ENCODE measurements at regions not wholly inside any gene's neighbourhood (a gene's known extent, or its start where the extent isn't known, plus 50 kb on each side); places are given as distances from the start of the nearest gene placed in this dataset.

- Histone ChIP-seq H3K79me1 (ENCODE audit: low read length) (no peaks in the 10 kb centered on the region), H4K8ac (ENCODE audit: low read depth, low read length) (no peak overlapping the region), H3K4ac (ENCODE audit: low read depth, low read length) (no peak overlapping the region), H3K18ac (ENCODE audit: low read length) (no peak overlapping the region), H2BK120ac (ENCODE audit: insufficient read depth, low read length, poor library complexity) (no peak overlapping the region), H3K9ac (ENCODE audit: low read length) (no peak overlapping the region), H2BK5ac (ENCODE audit: low read depth, low read length, poor library complexity) (no peak overlapping the region), H3K14ac (ENCODE audit: low read length) (no peak overlapping the region), H3K27ac (ENCODE audit: low read depth, low read length) (no peak overlapping the region), H2BK12ac (ENCODE audit: low read length) (no peak overlapping the region), H3K4me3 (ENCODE audit: low read depth, low read length) (no peak overlapping the region), H3K79me2 (ENCODE audit: control insufficient read depth, insufficient read depth, low read length, poor library complexity) (no peaks in the 10 kb centered on the region), H3K36me3 (ENCODE audit: control insufficient read depth in 1 of 2, insufficient read depth in 2 of 2, low read length in 2 of 2) (no peaks in the 10 kb centered on the region), H4K12ac (ENCODE audit: low read depth, low read length) (no peak overlapping the region), H3K27me3 (ENCODE audit: insufficient read depth, low read length) (no peaks in the 10 kb centered on the region), H4K91ac (ENCODE audit: low read depth, low read length) (no peak overlapping the region), H2AK5ac (ENCODE audit: low read length) (no peak overlapping the region), H3K9me3 (ENCODE audit: insufficient read depth, low read depth, low read length) (no peaks in the 10 kb centered on the region), H3K4me1 (ENCODE audit: control insufficient read depth in 1 of 2, insufficient read depth in 2 of 2, low read length in 2 of 2) (peaks cover 6% of the 10 kb centered on the region in 2 experiments), H3K23ac (ENCODE audit: low read length) (no peak overlapping the region), H2AFZ (ENCODE audit: insufficient read depth, low read length, poor library complexity) (no peak overlapping the region), H3K4me2 (ENCODE audit: low read length) (no peak overlapping the region)
- WGBS (ENCODE audit: extremely low coverage, insufficient coverage, insufficient read length): no CpG with 5 or more reads among the region's 1 CpG
- no peak for DNase-seq
Measured at GRCh38 chr15:95288626-95289025, 1041.9 kb upstream of the NR2F2 start.

DNA sequence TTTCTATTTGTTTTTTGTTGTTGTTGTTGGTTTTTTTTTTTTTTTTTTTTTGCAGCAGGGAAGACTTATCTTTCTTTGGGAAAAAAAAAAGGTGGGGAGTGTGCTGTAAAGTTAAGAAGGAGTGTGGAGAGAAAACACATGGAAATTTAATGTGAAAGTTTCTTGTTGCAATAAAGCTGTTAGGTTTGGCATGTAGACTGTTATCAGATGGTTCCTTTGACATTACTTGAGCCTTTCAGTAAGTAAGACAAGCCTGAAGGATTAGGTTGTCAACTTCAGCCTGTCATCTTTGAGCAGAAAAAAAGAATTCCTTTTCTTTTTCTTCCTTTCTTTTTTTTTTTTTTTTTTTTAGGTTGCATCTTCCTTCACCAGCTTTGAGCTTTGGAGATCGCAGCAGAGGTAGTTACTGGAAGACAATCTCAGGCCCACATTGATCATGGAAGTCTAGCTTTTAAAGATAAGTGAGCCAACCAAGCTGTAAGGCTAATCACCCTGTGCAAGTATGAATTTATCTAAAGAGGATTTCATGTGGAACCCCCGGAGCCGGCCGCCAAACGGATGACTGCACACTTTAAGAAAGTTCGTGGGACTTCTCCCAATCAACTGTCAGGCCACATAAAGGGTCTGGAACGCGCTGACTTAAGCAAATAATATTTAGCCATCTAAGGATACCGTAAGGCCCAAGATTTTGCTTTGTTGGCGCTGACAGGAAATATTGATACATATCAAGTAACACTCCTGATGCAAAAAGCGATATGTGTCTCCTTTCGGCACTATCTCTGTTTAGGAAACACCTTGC lies 1040.1 kb upstream of the NR2F2 start:
- Histone ChIP-seq H4K8ac (ENCODE audit: low read depth, low read length) (no peak overlapping the region), H3K36me3 (ENCODE audit: control insufficient read depth in 1 of 2, insufficient read depth in 2 of 2, low read length in 2 of 2) (no peaks in the 10 kb centered on the region), H2BK120ac (ENCODE audit: insufficient read depth, low read length, poor library complexity) (no peak overlapping the region), H3K79me2 (ENCODE audit: control insufficient read depth, insufficient read depth, low read length, poor library complexity) (no peaks in the 10 kb centered on the region), H3K27me3 (ENCODE audit: insufficient read depth, low read length) (no peaks in the 10 kb centered on the region), H2BK5ac (ENCODE audit: low read depth, low read length, poor library complexity) (no peak overlapping the region), H4K12ac (ENCODE audit: low read depth, low read length) (no peak overlapping the region), H3K14ac (ENCODE audit: low read length) (no peak overlapping the region), H2AFZ (ENCODE audit: insufficient read depth, low read length, poor library complexity) (no peak overlapping the region), H3K27ac (ENCODE audit: low read depth, low read length) (no peak overlapping the region), H4K91ac (ENCODE audit: low read depth, low read length) (no peak overlapping the region), H3K4me2 (ENCODE audit: low read length) (no peak overlapping the region), H3K4ac (ENCODE audit: low read depth, low read length) (no peak overlapping the region), H2AK5ac (ENCODE audit: low read length) (no peak overlapping the region), H3K18ac (ENCODE audit: low read length) (no peak overlapping the region), H2BK12ac (ENCODE audit: low read length) (no peak overlapping the region), H3K4me3 (ENCODE audit: low read depth, low read length) (no peak overlapping the region), H3K9me3 (ENCODE audit: insufficient read depth, low read depth, low read length) (no peaks in the 10 kb centered on the region), H3K4me1 (ENCODE audit: control insufficient read depth in 1 of 2, insufficient read depth in 2 of 2, low read length in 2 of 2) (peaks cover 6 to 7% of the 10 kb centered on the region in 2 experiments), H3K23ac (ENCODE audit: low read length) (no peak overlapping the region), H3K79me1 (ENCODE audit: low read length) (no peaks in the 10 kb centered on the region), H3K9ac (ENCODE audit: low read length) (no peak overlapping the region)
- WGBS (ENCODE audit: extremely low coverage, insufficient coverage, insufficient read length): no CpG with 5 or more reads among the region's 12 CpGs
- DNase-seq: no peak

GRCh38 chr15:95291898-95292472 lies 1038.5 kb upstream of the NR2F2 start:
- H3K4ac ChIP-seq (ENCODE audit: low read depth, low read length): no peak overlapping the region
- H3K9ac ChIP-seq (ENCODE audit: low read length): no peak overlapping the region
- H4K8ac ChIP-seq (ENCODE audit: low read depth, low read length): no peak overlapping the region
- H3K4me1 ChIP-seq (ENCODE audit: control insufficient read depth in 1 of 2, insufficient read depth in 2 of 2, low read length in 2 of 2): peaks cover 6% of the 10 kb centered on the region in 2 experiments
- no peak overlapping the region for H4K91ac ChIP-seq (ENCODE audit: low read depth, low read length)
- no peak overlapping the region for H3K23ac ChIP-seq (ENCODE audit: low read length)
- WGBS (ENCODE audit: extremely low coverage, insufficient coverage, insufficient read length): no CpG with 5 or more reads among the region's 3 CpGs
- H2BK120ac ChIP-seq (ENCODE audit: insufficient read depth, low read length, poor library complexity): no peak overlapping the region
- H3K27me3 ChIP-seq (ENCODE audit: insufficient read depth, low read length): no peaks in the 10 kb centered on the region
- no peaks in the 10 kb centered on the region for H3K9me3 ChIP-seq (ENCODE audit: insufficient read depth, low read depth, low read length)
- no peak overlapping the region for H3K27ac ChIP-seq (ENCODE audit: low read depth, low read length)
- H4K12ac ChIP-seq (ENCODE audit: low read depth, low read length): no peak overlapping the region
- no peak overlapping the region for H3K14ac ChIP-seq (ENCODE audit: low read length)
- H3K36me3 ChIP-seq (ENCODE audit: control insufficient read depth in 1 of 2, insufficient read depth in 2 of 2, low read length in 2 of 2): no peaks in the 10 kb centered on the region
- H3K18ac ChIP-seq (ENCODE audit: low read length): no peak overlapping the region
- no peaks in the 10 kb centered on the region for H3K79me2 ChIP-seq (ENCODE audit: control insufficient read depth, insufficient read depth, low read length, poor library complexity)
- H2BK12ac ChIP-seq (ENCODE audit: low read length): no peak overlapping the region
- peak in 1 of 2 donors; percentile 85 for DNase-seq
- H2AK5ac ChIP-seq (ENCODE audit: low read length): no peak overlapping the region
- no peaks in the 10 kb centered on the region for H3K79me1 ChIP-seq (ENCODE audit: low read length)
- H2BK5ac ChIP-seq (ENCODE audit: low read depth, low read length, poor library complexity): no peak overlapping the region
- no peak overlapping the region for H3K4me2 ChIP-seq (ENCODE audit: low read length)
- H3K4me3 ChIP-seq (ENCODE audit: low read depth, low read length): no peak overlapping the region
- H2AFZ ChIP-seq (ENCODE audit: insufficient read depth, low read length, poor library complexity): no peak overlapping the region

DNA sequence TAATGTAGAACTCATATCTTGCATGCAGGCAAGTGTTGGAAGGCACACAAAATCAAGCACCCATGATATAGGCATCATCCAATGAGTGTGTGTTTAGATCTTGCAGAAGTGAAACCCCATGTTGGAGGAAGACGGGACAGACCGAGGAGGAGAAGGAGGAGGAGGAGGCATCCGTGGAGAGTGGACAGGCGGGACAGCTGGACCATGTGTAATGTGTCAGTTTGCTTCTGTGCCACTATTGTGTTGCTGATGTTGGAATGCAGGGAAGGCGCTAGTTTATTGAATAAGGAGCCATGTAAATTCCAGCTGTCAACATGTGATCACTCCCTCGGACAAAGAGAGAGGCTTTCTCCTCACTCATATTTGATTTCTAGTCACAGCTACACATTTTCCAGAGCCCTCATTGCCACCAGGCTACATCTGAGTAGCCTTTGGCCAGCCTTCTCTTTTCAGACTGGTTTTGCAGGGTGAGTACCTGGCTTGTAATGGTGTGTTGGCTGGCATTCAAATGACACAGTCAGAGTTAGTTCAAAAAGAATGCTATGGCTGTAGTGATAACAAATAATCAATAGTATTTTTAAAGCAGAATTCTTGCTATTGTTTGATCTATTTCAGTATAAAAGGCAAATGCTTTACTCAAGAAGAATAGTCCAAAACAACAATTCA lies 1037.6 kb upstream of the NR2F2 start:
- Histone ChIP-seq H3K18ac (ENCODE audit: low read length) (no peak overlapping the region), H3K14ac (ENCODE audit: low read length) (no peak overlapping the region), H3K4me2 (ENCODE audit: low read length) (no peak overlapping the region), H3K4me3 (ENCODE audit: low read depth, low read length) (no peak overlapping the region), H3K27ac (ENCODE audit: low read depth, low read length) (no peak overlapping the region), H3K4me1 (ENCODE audit: control insufficient read depth in 1 of 2, insufficient read depth in 2 of 2, low read length in 2 of 2) (peaks cover 3% of the 10 kb centered on the region in 2 experiments), H3K79me2 (ENCODE audit: control insufficient read depth, insufficient read depth, low read length, poor library complexity) (no peaks in the 10 kb centered on the region), H3K4ac (ENCODE audit: low read depth, low read length) (no peak overlapping the region), H3K9ac (ENCODE audit: low read length) (no peak overlapping the region), H3K36me3 (ENCODE audit: control insufficient read depth in 1 of 2, insufficient read depth in 2 of 2, low read length in 2 of 2) (no peaks in the 10 kb centered on the region), H2AFZ (ENCODE audit: insufficient read depth, low read length, poor library complexity) (no peak overlapping the region), H4K12ac (ENCODE audit: low read depth, low read length) (no peak overlapping the region), H2BK5ac (ENCODE audit: low read depth, low read length, poor library complexity) (no peak overlapping the region), H4K91ac (ENCODE audit: low read depth, low read length) (no peak overlapping the region), H4K8ac (ENCODE audit: low read depth, low read length) (no peak overlapping the region), H2AK5ac (ENCODE audit: low read length) (no peak overlapping the region), H3K27me3 (ENCODE audit: insufficient read depth, low read length) (no peaks in the 10 kb centered on the region), H3K9me3 (ENCODE audit: insufficient read depth, low read depth, low read length) (no peaks in the 10 kb centered on the region), H2BK120ac (ENCODE audit: insufficient read depth, low read length, poor library complexity) (no peak overlapping the region), H3K79me1 (ENCODE audit: low read length) (no peaks in the 10 kb centered on the region), H3K23ac (ENCODE audit: low read length) (no peak overlapping the region), H2BK12ac (ENCODE audit: low read length) (peak overlapping the region; percentile 50)
- WGBS (ENCODE audit: extremely low coverage, insufficient coverage, insufficient read length): no CpG with 5 or more reads among the region's 6 CpGs
- DNase-seq: no peak

Data from trophoblast cell (in vitro differentiated cells and primary cell).